ENCODE measurements at regions not wholly inside any gene's neighbourhood (a gene's known extent, or its start where the extent isn't known, plus 50 kb on each side); places are given as distances from the start of the nearest gene placed in this dataset.

DNA sequence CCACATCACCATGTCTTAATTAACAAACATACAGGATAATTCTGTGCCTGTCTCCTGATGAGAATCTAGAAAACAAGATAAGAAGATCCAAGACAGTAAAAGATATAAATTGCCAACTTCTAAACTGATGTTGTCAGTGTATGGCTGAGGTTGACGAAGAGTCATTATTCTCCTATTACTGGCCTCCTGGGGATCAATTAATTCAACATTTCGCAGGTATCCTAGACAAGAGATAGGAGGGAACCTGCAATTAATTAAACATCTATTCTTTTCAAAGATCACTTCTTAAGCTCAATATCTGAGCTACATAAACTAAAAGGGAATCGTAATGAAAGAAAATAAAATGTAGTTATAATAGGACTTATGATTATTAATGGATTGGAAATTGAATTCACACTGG lies 232.0 kb upstream of the GRIA1 start (continued):
- TF ChIP-seq, protein P1, sequence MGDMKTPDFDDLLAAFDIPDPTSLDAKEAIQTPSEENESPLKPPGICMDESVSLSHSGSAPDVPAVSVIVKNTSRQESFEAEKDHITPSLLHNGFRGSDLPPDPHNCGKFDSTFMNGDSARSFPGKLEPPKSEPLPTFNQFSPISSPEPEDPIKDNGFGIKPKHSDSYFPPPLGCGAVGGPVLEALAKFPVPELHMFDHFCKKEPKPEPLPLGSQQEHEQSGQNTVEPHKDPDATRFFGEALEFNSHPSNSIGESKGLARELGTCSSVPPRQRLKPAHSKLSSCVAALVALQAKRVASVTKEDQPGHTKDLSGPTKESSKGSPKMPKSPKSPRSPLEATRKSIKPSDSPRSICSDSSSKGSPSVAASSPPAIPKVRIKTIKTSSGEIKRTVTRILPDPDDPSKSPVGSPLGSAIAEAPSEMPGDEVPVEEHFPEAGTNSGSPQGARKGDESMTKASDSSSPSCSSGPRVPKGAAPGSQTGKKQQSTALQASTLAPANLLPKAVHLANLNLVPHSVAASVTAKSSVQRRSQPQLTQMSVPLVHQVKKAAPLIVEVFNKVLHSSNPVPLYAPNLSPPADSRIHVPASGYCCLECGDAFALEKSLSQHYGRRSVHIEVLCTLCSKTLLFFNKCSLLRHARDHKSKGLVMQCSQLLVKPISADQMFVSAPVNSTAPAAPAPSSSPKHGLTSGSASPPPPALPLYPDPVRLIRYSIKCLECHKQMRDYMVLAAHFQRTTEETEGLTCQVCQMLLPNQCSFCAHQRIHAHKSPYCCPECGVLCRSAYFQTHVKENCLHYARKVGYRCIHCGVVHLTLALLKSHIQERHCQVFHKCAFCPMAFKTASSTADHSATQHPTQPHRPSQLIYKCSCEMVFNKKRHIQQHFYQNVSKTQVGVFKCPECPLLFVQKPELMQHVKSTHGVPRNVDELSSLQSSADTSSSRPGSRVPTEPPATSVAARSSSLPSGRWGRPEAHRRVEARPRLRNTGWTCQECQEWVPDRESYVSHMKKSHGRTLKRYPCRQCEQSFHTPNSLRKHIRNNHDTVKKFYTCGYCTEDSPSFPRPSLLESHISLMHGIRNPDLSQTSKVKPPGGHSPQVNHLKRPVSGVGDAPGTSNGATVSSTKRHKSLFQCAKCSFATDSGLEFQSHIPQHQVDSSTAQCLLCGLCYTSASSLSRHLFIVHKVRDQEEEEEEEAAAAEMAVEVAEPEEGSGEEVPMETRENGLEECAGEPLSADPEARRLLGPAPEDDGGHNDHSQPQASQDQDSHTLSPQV (IDR thresholded peaks at IDR 0.05) = no peak

DNA sequence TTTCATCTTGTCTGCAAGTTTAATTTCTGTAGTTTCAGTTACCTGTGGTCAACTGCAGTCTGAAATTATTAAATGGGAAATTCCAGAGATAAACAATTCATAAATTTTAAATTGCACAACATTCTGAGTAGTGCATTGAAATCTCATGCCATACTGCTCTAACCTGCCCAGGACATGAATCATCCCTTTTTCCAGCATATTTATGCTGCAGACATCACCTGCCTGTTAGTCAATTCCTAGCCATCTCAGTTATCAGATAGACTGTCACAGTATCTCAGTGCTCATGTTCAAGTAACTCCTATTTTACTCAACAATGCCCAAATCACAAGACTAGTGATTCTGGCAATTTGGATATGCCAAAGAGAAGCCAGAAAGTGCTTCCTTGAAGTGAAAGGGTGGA lies 223.0 kb upstream of the GRIA1 start:
- ChIA-PET CTCF (no interaction called here), RAD21 (ENCODE audit: unreplicated experiment) (no interaction called here), POLR2A (no interaction called here), SMC1A (ENCODE audit: uncharacterized antibody, unreplicated experiment) (no interaction called here)
- TF ChIP-seq POLR2A (IDR thresholded peaks at IDR 0.05; ENCODE audit: low read depth, low read length) (no peak), CEBPB (IDR thresholded peaks at IDR 0.05; ENCODE audit: borderline replicate concordance in 1 of 2, low read depth in 2 of 2, low read length in 2 of 2) (no peak), RFX5 (IDR thresholded peaks at IDR 0.05; ENCODE audit: low read depth, low read length) (no peak), MYC (IDR thresholded peaks at IDR 0.05; ENCODE audit: insufficient read depth, insufficient read length, insufficient replicate concordance, low read length, severe bottlenecking) (no peak)
- DNase-seq (ENCODE audit: low read depth, low spot score) (no peak), FAIRE-seq (no peak), ATAC-seq (no peak)
- Histone ChIP-seq H3K9ac (ENCODE audit: control insufficient read depth, insufficient read depth, low read length) (no peak overlapping the region), H4K20me1 (ENCODE audit: control insufficient read depth, insufficient read depth) (no peaks in the 10 kb centered on the region), H2AFZ (ENCODE audit: control insufficient read depth, low read depth, low read length) (no peak overlapping the region), H3K9me3 (replicated peaks; ENCODE audit: control insufficient read depth, insufficient read depth, low read length) (no peaks in the 10 kb centered on the region), H3K27ac (ENCODE audit: control insufficient read depth, insufficient read depth) (no peak overlapping the region), H3K4me2 (ENCODE audit: control insufficient read depth, insufficient read depth) (no peak overlapping the region), H3K27me3 (replicated peaks in 1 of 2; ENCODE audit: control insufficient read depth in 2 of 2, insufficient read depth in 2 of 2, low read length in 1 of 2) (no peaks in the 10 kb centered on the region), H3K36me3 (ENCODE audit: control insufficient read depth in 2 of 2, insufficient read depth in 2 of 2, low read length in 1 of 2) (no peaks in the 10 kb centered on the region), H3K4me1 (ENCODE audit: control insufficient read depth, insufficient read depth, low read length) (no peaks in the 10 kb centered on the region), H3K4me3 (no peak overlapping the region), H3K79me2 (ENCODE audit: control insufficient read depth, insufficient read depth, low read length) (no peaks in the 10 kb centered on the region)
- in situ Hi-C loops (cut with MboI) = no loop called here
- BruUV-seq (replicated peaks) = no TSS peak
- intact Hi-C loops (cut with micrococcal nuclease; ENCODE audit: unreplicated experiment) = no loop called here
